Activated B cell treated with CpG ODN at 0.5 μM for 24 hours (primary cell): ENCODE measurements at regions not wholly inside any gene's neighbourhood (a gene's known extent, or its start where the extent isn't known, plus 50 kb on each side); places are given as distances from the start of the nearest gene placed in this dataset.

ENCODE experiments used
- ATAC-seq: fragments of 200-7000 bp; cut with Tn5 transposase; one replicate; pipeline ENCODE4 v1.10.0; 2021; ENCODE audit warnings: low read depth, mild to moderate bottlenecking, moderate library complexity
- CTCF ChIA-PET: fragments of 350-600 bp; sonication (Branson Sonifier 250); formaldehyde crosslinking; loops from one replicate; lab custom pipeline; 2021; ENCODE audit warnings: antibody characterized with exemption; lab: Charles Lee
- POLR2A ChIA-PET: fragments of 350-600 bp; sonication (Branson Sonifier 250); formaldehyde crosslinking; loops from one replicate; lab custom pipeline; 2021; ENCODE audit warnings: antibody characterized with exemption; lab: Charles Lee
- DNase-seq: peaks from one replicate; pipeline ENCODE4 v3.0.0; 2022
- H3K27ac Mint-ChIP-seq: one replicate; pipeline ENCODE4 v1.8.0; 2020; ENCODE audit warnings: mixed read lengths
- H3K27me3 Mint-ChIP-seq: one replicate; pipeline ENCODE4 v1.8.0; 2021; ENCODE audit warnings: mixed read lengths
- H3K36me3 Mint-ChIP-seq: one replicate; pipeline ENCODE4 v1.8.0; 2021; ENCODE audit warnings: low read depth, mixed read lengths
- H3K4me1 Mint-ChIP-seq: one replicate; pipeline ENCODE4 v1.8.0; 2021; ENCODE audit warnings: mixed read lengths
- H3K4me3 Mint-ChIP-seq: one replicate; pipeline ENCODE4 v1.8.0; 2020; ENCODE audit warnings: mild to moderate bottlenecking, mixed read lengths
- H3K9me3 Mint-ChIP-seq: one replicate; pipeline ENCODE4 v1.8.0; 2020; ENCODE audit warnings: mixed read lengths
- CTCF ChIP-seq: fragments of 200-600 bp; IDR thresholded peaks from one replicate; pipeline ENCODE4 v1.8.0; 2022; ENCODE audit warnings: antibody characterized with exemption, mild to moderate bottlenecking
- intact Hi-C: fragments of 100-400 bp; cut with micrococcal nuclease; formaldehyde crosslinking; loops from one replicate; pipeline ENCODE4 v1.15.1; 2024

GRCh38 chr1:98498651-98499050, 162.9 kb upstream of the SNX7 start:
- intact Hi-C loops: no loop called here
- H3K36me3 Mint-ChIP-seq: no peaks in the 10 kb centered on the region
- H3K9me3 Mint-ChIP-seq: peaks cover 3% of the 10 kb centered on the region
- CTCF ChIA-PET: no interaction called here
- POLR2A ChIA-PET: no interaction called here
- no peaks in the 10 kb centered on the region for H3K27me3 Mint-ChIP-seq
- DNase-seq (no peak), ATAC-seq (no peak)
- no peak overlapping the region for H3K4me3 Mint-ChIP-seq
- no peaks in the 10 kb centered on the region for H3K4me1 Mint-ChIP-seq
- no peak overlapping the region for H3K27ac Mint-ChIP-seq
- TF ChIP-seq CTCF: no peak

- CTCF ChIA-PET: no interaction called here
- Mint-ChIP-seq H3K4me1 (no peaks in the 10 kb centered on the region), H3K27ac (no peak overlapping the region), H3K27me3 (no peaks in the 10 kb centered on the region), H3K36me3 (no peaks in the 10 kb centered on the region), H3K4me3 (no peak overlapping the region), H3K9me3 (peaks cover 3% of the 10 kb centered on the region)
- DNase-seq: no peak
- intact Hi-C loops: no loop called here
- no peak for ATAC-seq
- POLR2A ChIA-PET: no interaction called here
- TF ChIP-seq CTCF: no peak
Measured at GRCh38 chr1:98497497-98497896, 164.0 kb upstream of the SNX7 start.

GRCh38 chr1:98496256-98496995, 165.1 kb upstream of the SNX7 start:
- Mint-ChIP-seq H3K27me3 (no peaks in the 10 kb centered on the region), H3K27ac (no peak overlapping the region), H3K4me1 (no peaks in the 10 kb centered on the region), H3K36me3 (no peaks in the 10 kb centered on the region), H3K9me3 (peaks cover 3% of the 10 kb centered on the region), H3K4me3 (no peak overlapping the region)
- ChIA-PET CTCF (no interaction called here), POLR2A (no interaction called here)
- no peak for DNase-seq
- no peak for TF ChIP-seq CTCF
- intact Hi-C loops: no loop called here
- ATAC-seq: no peak

GRCh38 chr1:98493469-98493868, 168.1 kb upstream of the SNX7 start:
- POLR2A ChIA-PET: no interaction called here
- no peaks in the 10 kb centered on the region for H3K9me3 Mint-ChIP-seq
- CTCF ChIA-PET: no interaction called here

GRCh38 chr1:98490099-98490498, 171.4 kb upstream of the SNX7 start:
- Mint-ChIP-seq H3K4me1 (no peaks in the 10 kb centered on the region), H3K36me3 (no peaks in the 10 kb centered on the region), H3K9me3 (no peaks in the 10 kb centered on the region), H3K27me3 (no peaks in the 10 kb centered on the region), H3K27ac (no peak overlapping the region), H3K4me3 (no peak overlapping the region)
- CTCF ChIA-PET: no interaction called here
- TF ChIP-seq CTCF: no peak
- intact Hi-C loops: no loop called here
- ATAC-seq: no peak
- DNase-seq: no peak
- POLR2A ChIA-PET: no interaction called here

More at GRCh38 chr1:98493469-98493868, 168.1 kb upstream of the SNX7 start:
- no peak for DNase-seq
- intact Hi-C loops: no loop called here
- ATAC-seq: no peak
- no peaks in the 10 kb centered on the region for H3K4me1 Mint-ChIP-seq
- H3K27me3 Mint-ChIP-seq: no peaks in the 10 kb centered on the region
- H3K4me3 Mint-ChIP-seq: no peak overlapping the region
- TF ChIP-seq CTCF: no peak
- H3K36me3 Mint-ChIP-seq: no peaks in the 10 kb centered on the region
- H3K27ac Mint-ChIP-seq: no peak overlapping the region
